ENCODE measurements at regions not wholly inside any gene's neighbourhood (a gene's known extent, or its start where the extent isn't known, plus 50 kb on each side); places are given as distances from the start of the nearest gene placed in this dataset.

GRCh38 chr16:63612462-63613227, 1509.2 kb downstream of the CDH11 start:
- TF ChIP-seq CTCF (IDR thresholded peaks at IDR 0.05; ENCODE audit: low read length), result no peak
- TF ChIP-seq EZH2phosphoT487 (IDR thresholded peaks at IDR 0.05; ENCODE audit: low read length), result no peak
